GM20000 (cell line): ENCODE measurements at regions not wholly inside any gene's neighbourhood (a gene's known extent, or its start where the extent isn't known, plus 50 kb on each side); places are given as distances from the start of the nearest gene placed in this dataset.
A peak's percentile ranks its signal among the peaks of the same experiment; 100 is the strongest.

ENCODE experiments used
- DNase-seq: peaks from one replicate; pipeline ENCODE4 v3.0.0; 2012; ENCODE audit warnings: low spot score
- CTCF ChIP-seq: IDR thresholded peaks from 2 replicates; pipeline ENCODE4 v1.5.1; 2012; ENCODE audit warnings: mild to moderate bottlenecking, control low read depth; ENCODE audit errors: extremely low read depth, missing control alignments

- no peak for DNase-seq
Measured at GRCh38 chr3:34005886-34006285, 207.5 kb downstream of the PDCD6IP start.

GRCh38 chr3:34008191-34008590 lies 209.8 kb downstream of the PDCD6IP start:
- no peak for TF ChIP-seq CTCF
- DNase-seq, result no peak

More at GRCh38 chr3:34005886-34006285, 207.5 kb downstream of the PDCD6IP start:
- TF ChIP-seq CTCF, result no peak

GRCh38 chr3:34008836-34009809 lies 210.7 kb downstream of the PDCD6IP start:
- TF ChIP-seq CTCF, result no peak
- no peak for DNase-seq

- peak; percentile 5 for TF ChIP-seq CTCF
- DNase-seq, result no peak
Measured at GRCh38 chr3:34011171-34012101, 213.0 kb downstream of the PDCD6IP start.

- TF ChIP-seq CTCF, result no peak
- no peak for DNase-seq
Measured at GRCh38 chr3:34012102-34012461, 213.7 kb downstream of the PDCD6IP start.

- TF ChIP-seq CTCF, result no peak
- no peak for DNase-seq
Measured at GRCh38 chr3:34013818-34014570, 215.6 kb downstream of the PDCD6IP start.
